Osteoblast (primary cell): ENCODE measurements at regions not wholly inside any gene's neighbourhood (a gene's known extent, or its start where the extent isn't known, plus 50 kb on each side); places are given as distances from the start of the nearest gene placed in this dataset.

Experiments used
- DNase-seq: peaks from one replicate; pipeline ENCODE4 v3.0.0; 2011; ENCODE audit warnings: low spot score, mixed read lengths; ENCODE audit not compliant: insufficient read length; ENCODE audit errors: missing footprints
- H2AFZ ChIP-seq: 2 replicates; pipeline ENCODE4 v1.6.0; 2011; ENCODE audit warnings: mild to moderate bottlenecking, low read length
- H3K27ac ChIP-seq: 2 replicates; pipeline ENCODE4 v1.5.1; 2011; ENCODE audit warnings: mild to moderate bottlenecking, low read depth, low read length, moderate library complexity
- H3K27me3 ChIP-seq: 2 replicates; pipeline ENCODE4 v1.6.0; 2012; ENCODE audit warnings: mild to moderate bottlenecking, control low read depth, inconsistent platforms, low read length, moderate library complexity; ENCODE audit not compliant: insufficient read depth
- H3K36me3 ChIP-seq: 2 replicates; pipeline ENCODE4 v1.5.1; 2011; ENCODE audit warnings: mild to moderate bottlenecking, low read length, control low read depth, moderate library complexity; ENCODE audit not compliant: insufficient read depth
- H3K4me1 ChIP-seq: 2 replicates; pipeline ENCODE4 v1.5.1; 2011; ENCODE audit warnings: mild to moderate bottlenecking, low read length, control low read depth, moderate library complexity; ENCODE audit not compliant: insufficient read depth
- H3K4me2 ChIP-seq: 2 replicates; pipeline ENCODE4 v1.6.0; 2011; ENCODE audit warnings: mild to moderate bottlenecking, low read length; ENCODE audit not compliant: insufficient read depth
- H3K4me3 ChIP-seq: fragments of 200-600 bp; sonication (generic); 3 replicates; pipeline ENCODE4 v1.5.1; 2012; ENCODE audit warnings: mild to moderate bottlenecking, low read length, inconsistent platforms; ENCODE audit not compliant: insufficient read depth
- H3K79me2 ChIP-seq: 2 replicates; pipeline ENCODE4 v1.6.0; 2012; ENCODE audit warnings: mild to moderate bottlenecking, low read length, control low read depth, inconsistent platforms; ENCODE audit not compliant: insufficient read depth
- H3K9me3 ChIP-seq: 2 replicates; pipeline ENCODE4 v1.5.1; 2011; ENCODE audit warnings: low read depth, low read length, control low read depth
- H4K20me1 ChIP-seq: 2 replicates; pipeline ENCODE4 v1.6.0; 2012; ENCODE audit warnings: mild to moderate bottlenecking, low read length, control low read depth; ENCODE audit not compliant: insufficient read depth
- TF ChIP-seq, protein P1 (sequence below): IDR thresholded peaks from 2 replicates; pipeline ENCODE4 v1.5.1; 2011; ENCODE audit warnings: mild to moderate bottlenecking, low read depth, low read length, moderate library complexity; ENCODE audit errors: extremely low read depth

DNA sequence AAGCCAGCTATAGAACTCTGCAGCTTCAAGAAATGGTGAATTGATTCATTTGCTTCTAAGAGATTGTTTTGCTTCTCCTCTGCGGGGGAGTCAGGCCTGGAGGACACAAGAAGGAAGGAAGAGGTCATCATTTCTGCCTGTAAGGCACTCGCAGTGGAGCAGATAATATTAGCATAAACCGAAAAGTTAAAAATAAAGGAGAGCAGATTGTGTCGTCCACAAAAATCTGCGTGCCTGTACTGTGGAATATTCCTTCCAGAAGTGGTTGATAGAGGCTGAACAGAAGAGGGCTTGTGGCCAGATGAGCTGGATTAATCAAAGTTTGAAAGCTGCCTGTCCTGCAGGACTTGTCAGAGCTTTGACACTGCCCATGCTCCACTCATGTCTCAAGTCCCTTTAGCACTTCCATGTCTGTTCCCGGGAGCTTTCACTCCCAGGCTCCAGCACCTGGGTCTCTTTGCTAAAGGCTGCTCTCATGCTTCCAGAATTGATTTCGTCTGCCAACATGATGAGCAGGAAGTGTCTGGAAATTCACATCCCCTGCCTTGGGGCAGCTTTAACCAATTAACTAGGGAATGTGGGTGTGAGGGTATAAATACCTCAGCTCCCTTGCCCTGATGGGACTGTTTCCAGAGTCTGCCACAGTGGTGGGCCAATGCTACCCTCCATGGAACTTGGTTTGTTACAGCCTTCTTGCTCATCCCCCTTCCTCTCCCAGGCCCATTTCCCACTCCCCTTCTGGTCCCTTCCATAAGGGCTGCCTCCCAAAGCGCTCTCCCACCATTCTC is 65.1 kb upstream of the STX16 start:
- DNase-seq = peak; percentile 64
- no peak overlapping the region for H2AFZ ChIP-seq
- H3K4me3 ChIP-seq = no peak overlapping the region
- no peaks in the 10 kb centered on the region for H3K4me1 ChIP-seq
- TF ChIP-seq, protein P1, sequence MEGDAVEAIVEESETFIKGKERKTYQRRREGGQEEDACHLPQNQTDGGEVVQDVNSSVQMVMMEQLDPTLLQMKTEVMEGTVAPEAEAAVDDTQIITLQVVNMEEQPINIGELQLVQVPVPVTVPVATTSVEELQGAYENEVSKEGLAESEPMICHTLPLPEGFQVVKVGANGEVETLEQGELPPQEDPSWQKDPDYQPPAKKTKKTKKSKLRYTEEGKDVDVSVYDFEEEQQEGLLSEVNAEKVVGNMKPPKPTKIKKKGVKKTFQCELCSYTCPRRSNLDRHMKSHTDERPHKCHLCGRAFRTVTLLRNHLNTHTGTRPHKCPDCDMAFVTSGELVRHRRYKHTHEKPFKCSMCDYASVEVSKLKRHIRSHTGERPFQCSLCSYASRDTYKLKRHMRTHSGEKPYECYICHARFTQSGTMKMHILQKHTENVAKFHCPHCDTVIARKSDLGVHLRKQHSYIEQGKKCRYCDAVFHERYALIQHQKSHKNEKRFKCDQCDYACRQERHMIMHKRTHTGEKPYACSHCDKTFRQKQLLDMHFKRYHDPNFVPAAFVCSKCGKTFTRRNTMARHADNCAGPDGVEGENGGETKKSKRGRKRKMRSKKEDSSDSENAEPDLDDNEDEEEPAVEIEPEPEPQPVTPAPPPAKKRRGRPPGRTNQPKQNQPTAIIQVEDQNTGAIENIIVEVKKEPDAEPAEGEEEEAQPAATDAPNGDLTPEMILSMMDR = no peak
- H3K9me3 ChIP-seq = no peaks in the 10 kb centered on the region
- no peaks in the 10 kb centered on the region for H4K20me1 ChIP-seq
- no peaks in the 10 kb centered on the region for H3K36me3 ChIP-seq
- no peak overlapping the region for H3K4me2 ChIP-seq
- H3K27ac ChIP-seq = no peak overlapping the region
- H3K27me3 ChIP-seq = no peaks in the 10 kb centered on the region
- H3K79me2 ChIP-seq = no peaks in the 10 kb centered on the region

DNA sequence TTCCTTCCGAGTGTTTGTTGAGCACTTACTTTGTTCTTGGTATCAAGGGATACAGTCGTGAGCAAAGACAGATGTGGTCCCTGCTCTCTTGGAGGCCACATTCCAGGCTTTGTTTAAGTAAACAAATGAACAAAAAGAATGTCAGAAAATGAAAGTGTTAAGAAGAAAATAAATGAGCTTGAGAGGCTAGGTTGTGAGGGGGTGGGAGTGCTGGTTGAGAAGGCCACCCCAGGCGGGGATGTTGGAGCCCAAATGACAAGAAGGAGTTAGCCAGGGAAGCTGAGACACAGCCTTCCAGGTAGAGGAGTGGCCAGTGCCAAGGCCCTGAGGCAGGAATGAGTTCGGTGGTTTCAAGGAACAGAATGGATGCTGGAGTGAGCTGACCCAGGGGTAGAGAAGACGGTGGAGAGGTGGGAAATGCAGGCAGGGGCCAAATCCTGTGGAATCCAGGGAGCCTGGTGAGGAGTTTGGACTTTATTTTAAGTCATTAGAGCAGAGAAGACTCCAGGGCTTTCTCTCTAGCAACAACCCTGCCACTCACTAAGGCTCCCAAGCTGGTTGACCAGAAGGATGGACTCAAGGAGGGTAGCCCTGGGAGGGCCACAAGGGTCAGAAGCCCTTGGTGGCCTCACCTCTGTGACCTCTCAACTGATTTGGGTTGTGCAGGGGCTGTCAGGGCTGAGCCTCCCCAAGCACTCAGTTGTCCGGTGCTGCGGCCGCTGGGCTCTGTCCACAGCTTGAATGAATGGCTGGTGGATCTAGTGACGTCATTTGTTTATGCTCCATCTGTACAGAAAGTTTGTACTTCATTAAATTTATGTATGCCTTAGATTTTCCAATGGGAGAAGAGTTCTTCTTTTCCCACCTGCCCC is 66.0 kb upstream of the STX16 start:
- no peaks in the 10 kb centered on the region for H3K27me3 ChIP-seq
- H3K4me1 ChIP-seq = no peaks in the 10 kb centered on the region
- H3K36me3 ChIP-seq = no peaks in the 10 kb centered on the region
- H3K9me3 ChIP-seq = no peaks in the 10 kb centered on the region
- H3K27ac ChIP-seq = no peak overlapping the region
- H3K4me3 ChIP-seq = no peak overlapping the region
- H3K79me2 ChIP-seq = no peaks in the 10 kb centered on the region
- H2AFZ ChIP-seq = no peak overlapping the region
- H4K20me1 ChIP-seq = no peaks in the 10 kb centered on the region
- peak; percentile 53 for DNase-seq
- H3K4me2 ChIP-seq = no peak overlapping the region
- TF ChIP-seq, protein P1 = no peak

DNA sequence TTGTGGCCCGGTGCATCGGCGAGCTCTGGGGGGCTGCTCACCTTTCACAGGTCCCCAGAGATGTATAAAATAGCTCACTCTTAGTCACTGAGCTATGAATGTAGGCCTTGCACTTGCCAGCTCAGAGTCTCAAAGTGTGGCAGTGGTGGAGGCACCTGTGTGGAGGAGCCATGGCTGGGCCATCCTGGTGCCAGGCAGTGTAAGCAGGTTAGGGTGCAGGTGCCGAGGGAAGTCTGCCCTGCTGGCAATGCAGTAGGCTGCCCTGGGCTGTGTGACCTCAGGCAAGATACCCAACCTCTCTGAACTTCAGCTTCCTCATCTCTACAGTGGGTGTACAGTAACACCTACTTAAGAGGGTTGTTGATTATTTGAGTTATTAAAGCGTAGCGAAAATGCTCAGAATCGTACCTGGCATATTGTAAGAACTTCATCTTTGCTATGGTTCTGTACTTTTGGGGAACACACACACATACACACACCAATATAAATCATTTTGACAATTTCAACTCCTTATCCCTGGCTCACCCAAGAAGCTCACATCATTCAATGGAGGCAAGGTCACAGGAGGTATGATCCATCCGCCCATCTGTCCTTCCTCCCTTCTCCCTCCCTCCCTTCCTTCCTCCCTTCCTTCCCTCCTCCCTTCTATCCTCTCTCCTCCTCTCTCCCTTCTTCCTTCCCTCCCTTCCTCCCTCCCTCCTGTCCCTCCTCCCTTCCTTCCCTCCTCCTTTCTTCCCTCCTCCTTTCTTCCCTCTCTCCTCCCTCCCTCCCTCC is 66.8 kb upstream of the STX16 start:
- TF ChIP-seq, protein P1 = no peak
- Histone ChIP-seq H3K27ac (no peak overlapping the region), H3K27me3 (no peaks in the 10 kb centered on the region)

More for the DNA sequence above, 66.8 kb upstream of the STX16 start:
- no peaks in the 10 kb centered on the region for H4K20me1 ChIP-seq
- H3K36me3 ChIP-seq = peaks cover 2% of the 10 kb centered on the region
- no peaks in the 10 kb centered on the region for H3K79me2 ChIP-seq
- H3K4me2 ChIP-seq = no peak overlapping the region
- H3K4me1 ChIP-seq = no peaks in the 10 kb centered on the region
- DNase-seq = no peak
- H3K9me3 ChIP-seq = no peaks in the 10 kb centered on the region
- H2AFZ ChIP-seq = no peak overlapping the region
- no peak overlapping the region for H3K4me3 ChIP-seq
